Panc1 (cell line): ENCODE measurements at regions not wholly inside any gene's neighbourhood (a gene's known extent, or its start where the extent isn't known, plus 50 kb on each side); places are given as distances from the start of the nearest gene placed in this dataset.

ENCODE experiments used
- ATAC-seq: fragments of 200-7000 bp; cut with Tn5 transposase; 2 replicates; pipeline ENCODE4 v1.9.1; 2020; ENCODE audit warnings: mild to moderate bottlenecking, moderate library complexity
- BruUV-seq: library from RNA; stranded (reverse); fragments of 400-500 nt; replicated peaks from 2 replicates; lab custom pipeline; 2021; lab: Mats Ljungman, UMichigan
- CTCF ChIA-PET: fragments of 300-600 bp; sonication (Branson Sonifier 250); formaldehyde crosslinking; loops from one replicate; lab custom pipeline; 2022; ENCODE audit warnings: antibody characterized with exemption; lab: Charles Lee
- POLR2A ChIA-PET: fragments of 300-600 bp; sonication (Branson Sonifier 250); formaldehyde crosslinking; loops from one replicate; lab custom pipeline; 2022; ENCODE audit warnings: antibody characterized with exemption; lab: Charles Lee
- DNase-seq: peaks from one replicate; pipeline ENCODE4 v3.0.0-alpha.2; 2010; ENCODE audit warnings: low read depth, low spot score
- H3K27ac ChIP-seq: 2 replicates; pipeline ENCODE4 v1.5.1; 2011; ENCODE audit warnings: mild to moderate bottlenecking, low read length, inconsistent platforms
- H3K27me3 ChIP-seq: fragments of 200-500 bp; sonication (Bioruptor generic); 2 replicates; pipeline ENCODE4 v1.6.0; 2014; ENCODE audit warnings: low read length, inconsistent platforms; ENCODE audit not compliant: control insufficient read depth, insufficient read depth
- H3K36me3 ChIP-seq: fragments of 200-500 bp; sonication (Bioruptor generic); 2 replicates; pipeline ENCODE4 v1.5.1; 2014; ENCODE audit warnings: inconsistent platforms, mild to moderate bottlenecking, low read length, moderate library complexity; ENCODE audit not compliant: control insufficient read depth, insufficient read depth
- H3K4me1 ChIP-seq: 2 replicates; pipeline ENCODE4 v1.5.1; 2011; ENCODE audit warnings: inconsistent platforms, mild to moderate bottlenecking, low read length, moderate library complexity; ENCODE audit not compliant: control insufficient read depth, insufficient read depth
- H3K4me3 ChIP-seq, 2 experiments: 2 replicates each; pipeline ENCODE4 v1.5.1; 2011 to 2012; ENCODE audit warnings: low read depth in 2 of 2, low read length in 2 of 2, mild to moderate bottlenecking in 2 of 2, inconsistent platforms in 1 of 2, moderate library complexity in 1 of 2
- H3K9me3 ChIP-seq: fragments of 200-500 bp; sonication (Bioruptor generic); 2 replicates; pipeline ENCODE4 v1.5.1; 2014; ENCODE audit warnings: low read depth, mild to moderate bottlenecking, inconsistent platforms, low read length, moderate library complexity; ENCODE audit not compliant: control insufficient read depth, insufficient read depth
- CTCF ChIP-seq: fragments of 450-650 bp; IDR thresholded peaks from 2 replicates; pipeline ENCODE4 v1.5.1; 2017; ENCODE audit warnings: mild to moderate bottlenecking
- POLR2AphosphoS5 ChIP-seq: IDR thresholded peaks from 2 replicates; pipeline ENCODE4 v1.6.1; 2012; ENCODE audit warnings: mild to moderate bottlenecking, low read depth, low read length, moderate library complexity
- REST ChIP-seq, 2 experiments: IDR thresholded peaks; 2 replicates each; pipeline ENCODE4 v1.6.1; 2011 to 2012; ENCODE audit warnings: low read depth in 2 of 2, control low read depth in 1 of 2, low read length in 1 of 2, mild to moderate bottlenecking in 1 of 2, moderate library complexity in 1 of 2; ENCODE audit not compliant: insufficient read depth in 1 of 2
- SIN3A ChIP-seq: IDR thresholded peaks from 2 replicates; pipeline ENCODE4 v1.6.1; 2012; ENCODE audit warnings: low read depth, mild to moderate bottlenecking, low read length, moderate library complexity, borderline replicate concordance; ENCODE audit not compliant: insufficient read depth
- TCF7L2 ChIP-seq: IDR thresholded peaks from 2 replicates; pipeline ENCODE4 v1.6.1; 2011; ENCODE audit warnings: mild to moderate bottlenecking, low read depth, low read length, inconsistent platforms
- in situ Hi-C: cut with HindIII; loops from 2 replicates; pipeline ENCODE4 v1.10.0; 2016; ENCODE audit warnings: low sequenced_read_pairs, low pct_unique_long_range_greater_than_20kb
- intact Hi-C: fragments of 100-400 bp; cut with micrococcal nuclease; formaldehyde crosslinking; loops from one replicate; pipeline ENCODE4 v1.10.0; 2022; ENCODE audit not compliant: unreplicated experiment

- Histone ChIP-seq H3K4me3 (no peak overlapping the region), H3K27ac (no peak overlapping the region), H3K27me3 (peaks cover 15% of the 10 kb centered on the region), H3K4me1 (no peaks in the 10 kb centered on the region), H3K36me3 (no peaks in the 10 kb centered on the region), H3K9me3 (no peaks in the 10 kb centered on the region)
- CTCF ChIA-PET, result no interaction called here
- TF ChIP-seq SIN3A, result no peak
- TF ChIP-seq REST (IDR thresholded peaks at IDR 0.05; ENCODE audit: insufficient read depth in 1 of 2, low read depth in 2 of 2, low read length in 1 of 2), result no peak
- no peak for TF ChIP-seq TCF7L2
- TF ChIP-seq POLR2AphosphoS5, result no peak
- no peak for TF ChIP-seq CTCF
- in situ Hi-C loops (no loop called here), intact Hi-C loops (no loop called here)
- POLR2A ChIA-PET, result no interaction called here
- no TSS peak for BruUV-seq
- DNase-seq (no peak), ATAC-seq (no peak)
These were observed 282.9 kb downstream of the CLIC5 start for GRCh38 chr6:45732731-45733130.

- no peaks in the 10 kb centered on the region for H3K4me1 ChIP-seq
- in situ Hi-C loops (no loop called here), intact Hi-C loops (no loop called here)
- H3K27ac ChIP-seq, result no peak overlapping the region
- H3K9me3 ChIP-seq, result no peaks in the 10 kb centered on the region
- DNase-seq, result no peak
- CTCF ChIA-PET, result no interaction called here
- BruUV-seq, result no TSS peak
- POLR2A ChIA-PET, result no interaction called here
- no peaks in the 10 kb centered on the region for H3K36me3 ChIP-seq
- TF ChIP-seq SIN3A, result no peak
- no peak for TF ChIP-seq TCF7L2
- TF ChIP-seq POLR2AphosphoS5, result no peak
- no peak for TF ChIP-seq CTCF
- TF ChIP-seq REST (IDR thresholded peaks at IDR 0.05; ENCODE audit: insufficient read depth in 1 of 2, low read depth in 2 of 2, low read length in 1 of 2), result no peak
- peaks cover 12% of the 10 kb centered on the region for H3K27me3 ChIP-seq
- ATAC-seq, result no peak
- no peak overlapping the region for H3K4me3 ChIP-seq
These were observed 285.4 kb downstream of the CLIC5 start for GRCh38 chr6:45730232-45730631.
